ENCODE measurements at regions not wholly inside any gene's neighbourhood (a gene's known extent, or its start where the extent isn't known, plus 50 kb on each side); places are given as distances from the start of the nearest gene placed in this dataset.

DNA sequence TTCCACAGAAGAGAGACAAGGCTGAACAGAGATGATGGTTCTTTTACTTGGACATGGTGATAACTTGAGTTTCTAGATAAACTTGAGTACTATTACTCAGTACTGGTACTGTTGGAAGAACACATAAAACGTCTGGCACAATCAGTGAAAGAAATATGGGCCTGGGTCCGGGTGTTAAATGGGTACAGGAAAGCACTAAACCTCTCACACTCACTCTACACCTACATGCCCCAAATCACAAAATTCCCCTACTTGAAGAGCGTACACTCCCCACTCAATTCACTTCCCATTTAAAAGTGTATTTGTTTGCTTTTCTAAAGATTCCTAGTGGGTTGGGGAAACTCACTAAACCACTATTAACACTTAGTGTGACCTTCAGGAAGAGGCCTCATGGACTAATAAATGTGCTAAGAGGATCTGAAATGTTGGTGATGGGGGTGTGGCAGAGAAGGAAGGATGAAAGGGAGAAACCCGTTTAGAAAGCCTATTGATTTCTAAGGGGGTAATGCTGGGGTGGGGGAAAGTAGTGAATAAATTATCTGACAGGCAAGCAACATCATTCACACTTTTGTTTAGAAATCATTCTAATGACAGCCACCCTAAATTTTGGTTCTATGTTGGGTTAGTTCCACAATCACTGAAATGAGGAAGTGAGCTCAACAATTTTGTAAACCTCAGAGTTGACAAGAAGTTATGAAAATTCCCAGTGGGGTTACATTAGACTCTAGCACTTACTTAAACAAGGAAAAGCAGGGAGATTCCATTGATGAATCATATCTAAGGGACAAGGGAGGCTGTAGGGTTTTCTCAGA is 222.6 kb upstream of the MARCKS start:
- no peak overlapping the region for H3K4me3 ChIP-seq
- H3K27me3 ChIP-seq: no peaks in the 10 kb centered on the region
- no peak overlapping the region for H3K27ac ChIP-seq
- H3K9me3 ChIP-seq: no peaks in the 10 kb centered on the region
- no peak for DNase-seq
- intact Hi-C loops (cut with DNase I; ENCODE audit: low total_unique reads): no loop called here
- H3K4me1 ChIP-seq: no peaks in the 10 kb centered on the region
- no peak for TF ChIP-seq POLR2A (IDR thresholded peaks at IDR 0.05)
- no peaks in the 10 kb centered on the region for H3K36me3 ChIP-seq

DNA sequence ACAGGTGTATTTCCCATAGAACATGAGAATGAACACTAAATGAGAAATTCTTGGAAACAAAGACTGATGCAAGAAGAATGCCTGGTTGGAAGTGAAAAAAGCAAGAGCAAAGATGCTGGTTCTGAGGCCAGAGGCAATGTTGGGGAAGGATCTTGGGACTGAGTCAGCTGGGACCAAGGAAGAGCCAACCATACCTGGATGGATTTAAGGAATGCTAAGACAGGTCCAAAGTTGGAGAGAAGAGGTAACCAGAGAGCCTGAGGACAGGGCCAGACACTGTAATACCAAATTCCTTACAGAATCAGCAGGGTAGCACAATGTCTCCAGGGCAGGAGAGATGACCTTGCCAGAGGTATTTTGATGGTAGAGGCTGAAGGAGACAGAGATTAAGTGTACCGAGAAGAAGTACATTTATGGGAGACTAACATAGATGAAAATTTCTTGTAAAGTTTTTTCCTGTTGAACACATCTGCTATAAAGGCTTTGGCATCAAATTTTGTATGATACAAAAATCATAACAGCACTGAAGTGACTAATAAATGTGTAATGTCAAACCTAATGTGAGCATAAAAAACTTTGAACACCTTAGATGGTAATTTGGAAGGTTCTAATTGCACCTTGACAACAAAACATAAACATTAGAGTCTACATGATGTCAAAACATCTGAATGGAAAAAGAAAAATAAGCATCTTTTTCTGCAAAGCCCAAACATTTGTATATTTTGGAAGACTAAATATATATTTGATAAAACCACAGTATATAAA is 221.7 kb upstream of the MARCKS start:
- no peak for DNase-seq
- H3K27ac ChIP-seq: no peak overlapping the region
- H3K9me3 ChIP-seq: no peaks in the 10 kb centered on the region
- H3K36me3 ChIP-seq: no peaks in the 10 kb centered on the region
- TF ChIP-seq, protein P1, sequence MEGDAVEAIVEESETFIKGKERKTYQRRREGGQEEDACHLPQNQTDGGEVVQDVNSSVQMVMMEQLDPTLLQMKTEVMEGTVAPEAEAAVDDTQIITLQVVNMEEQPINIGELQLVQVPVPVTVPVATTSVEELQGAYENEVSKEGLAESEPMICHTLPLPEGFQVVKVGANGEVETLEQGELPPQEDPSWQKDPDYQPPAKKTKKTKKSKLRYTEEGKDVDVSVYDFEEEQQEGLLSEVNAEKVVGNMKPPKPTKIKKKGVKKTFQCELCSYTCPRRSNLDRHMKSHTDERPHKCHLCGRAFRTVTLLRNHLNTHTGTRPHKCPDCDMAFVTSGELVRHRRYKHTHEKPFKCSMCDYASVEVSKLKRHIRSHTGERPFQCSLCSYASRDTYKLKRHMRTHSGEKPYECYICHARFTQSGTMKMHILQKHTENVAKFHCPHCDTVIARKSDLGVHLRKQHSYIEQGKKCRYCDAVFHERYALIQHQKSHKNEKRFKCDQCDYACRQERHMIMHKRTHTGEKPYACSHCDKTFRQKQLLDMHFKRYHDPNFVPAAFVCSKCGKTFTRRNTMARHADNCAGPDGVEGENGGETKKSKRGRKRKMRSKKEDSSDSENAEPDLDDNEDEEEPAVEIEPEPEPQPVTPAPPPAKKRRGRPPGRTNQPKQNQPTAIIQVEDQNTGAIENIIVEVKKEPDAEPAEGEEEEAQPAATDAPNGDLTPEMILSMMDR (IDR thresholded peaks at IDR 0.05): no peak
- TF ChIP-seq POLR2A (IDR thresholded peaks at IDR 0.05): no peak
- H3K27me3 ChIP-seq: no peaks in the 10 kb centered on the region
- no peak overlapping the region for H3K4me3 ChIP-seq
- intact Hi-C loops (cut with DNase I; ENCODE audit: low total_unique reads): no loop called here
- no peaks in the 10 kb centered on the region for H3K4me1 ChIP-seq

DNA sequence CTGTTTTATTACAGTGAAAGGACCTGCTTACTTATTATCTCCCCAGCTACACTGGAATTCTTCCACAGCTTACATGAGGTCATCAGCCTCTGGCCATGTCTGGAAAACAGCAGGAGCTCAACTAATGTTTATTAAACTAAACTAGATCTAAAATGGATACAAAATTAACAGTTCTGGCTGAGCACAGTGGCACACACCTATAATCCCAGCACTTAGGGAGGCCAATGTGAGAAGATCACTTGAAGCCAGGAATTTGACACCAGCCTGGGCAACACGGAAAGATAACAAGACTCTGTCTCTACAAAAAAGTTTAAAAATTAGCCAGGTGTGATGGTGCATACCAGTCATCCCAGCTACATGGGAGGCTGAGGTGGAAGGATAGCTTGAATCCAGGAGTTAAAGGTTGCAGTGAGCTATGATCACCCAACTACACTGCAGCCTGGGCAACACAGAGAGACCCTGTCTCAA is 220.8 kb upstream of the MARCKS start:
- H3K4me1 ChIP-seq: no peaks in the 10 kb centered on the region
- H3K27ac ChIP-seq: no peak overlapping the region
- intact Hi-C loops (cut with DNase I; ENCODE audit: low total_unique reads): no loop called here
- no peak for DNase-seq
- H3K9me3 ChIP-seq: no peaks in the 10 kb centered on the region
- H3K27me3 ChIP-seq: no peaks in the 10 kb centered on the region
- TF ChIP-seq, protein P1 (IDR thresholded peaks at IDR 0.05): no peak
- TF ChIP-seq POLR2A (IDR thresholded peaks at IDR 0.05): no peak
- H3K36me3 ChIP-seq: no peaks in the 10 kb centered on the region
- H3K4me3 ChIP-seq: no peak overlapping the region

DNA sequence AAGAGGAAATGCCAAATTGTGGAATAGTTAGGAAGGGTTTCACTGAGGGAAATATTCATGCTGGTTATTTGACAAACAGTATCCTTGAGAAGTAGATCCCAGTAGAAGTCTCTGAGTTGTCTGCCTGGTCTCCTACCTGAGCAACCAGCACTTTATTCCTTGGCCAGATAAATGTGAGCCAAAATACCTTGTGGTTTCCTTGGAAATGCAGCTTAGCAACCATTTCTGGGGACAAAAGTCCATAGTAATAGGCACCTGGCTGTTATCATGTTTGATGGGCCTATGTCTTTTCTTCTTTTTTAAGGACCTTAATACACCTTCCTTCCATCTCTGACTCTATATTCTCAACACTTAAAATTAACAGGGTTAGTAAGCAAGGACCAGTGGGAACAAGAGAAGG is 217.1 kb upstream of the MARCKS start:
- no peak overlapping the region for H3K27ac ChIP-seq
- H3K4me3 ChIP-seq: no peak overlapping the region
- H3K36me3 ChIP-seq: no peaks in the 10 kb centered on the region
- TF ChIP-seq POLR2A (IDR thresholded peaks at IDR 0.05): no peak
- TF ChIP-seq, protein P1 (IDR thresholded peaks at IDR 0.05): no peak
- no peaks in the 10 kb centered on the region for H3K9me3 ChIP-seq
- H3K4me1 ChIP-seq: no peaks in the 10 kb centered on the region
- H3K27me3 ChIP-seq: no peaks in the 10 kb centered on the region
- no peak for DNase-seq
- intact Hi-C loops (cut with DNase I; ENCODE audit: low total_unique reads): no loop called here

DNA sequence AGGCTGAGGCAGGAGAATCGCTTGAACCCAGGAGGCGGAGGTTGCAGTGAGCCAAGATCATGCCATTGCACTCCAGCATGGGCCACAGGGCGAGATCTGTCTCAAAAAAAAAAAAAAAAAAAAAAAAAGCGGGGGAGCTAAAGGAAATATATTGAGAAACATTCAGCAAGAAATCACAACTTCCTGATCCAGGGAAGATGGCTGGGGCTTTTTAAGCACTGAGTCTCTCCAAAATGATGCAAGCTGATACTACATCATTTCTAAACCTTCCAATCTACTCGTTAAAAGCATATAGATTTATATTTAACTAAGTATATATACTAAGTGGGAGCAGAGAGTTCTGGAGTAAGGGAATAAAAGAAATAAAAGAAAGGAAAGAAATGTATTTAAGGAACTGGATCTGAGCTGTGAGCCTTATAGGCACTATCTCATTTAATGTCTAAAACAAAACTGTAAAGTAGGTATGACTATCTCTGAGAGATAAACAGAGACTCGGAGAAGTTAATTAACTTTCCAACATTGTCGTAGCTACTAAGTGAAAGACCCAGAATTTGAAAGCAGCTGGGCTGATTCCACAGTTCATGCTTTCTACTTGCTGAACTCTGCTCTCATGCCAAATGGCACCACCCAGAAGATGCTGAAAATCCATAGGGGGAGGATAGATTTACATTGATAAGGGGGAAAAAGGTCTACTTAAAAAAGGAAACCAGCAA is 215.0 kb upstream of the MARCKS start:
- intact Hi-C loops (cut with DNase I; ENCODE audit: low total_unique reads): no loop called here
- Histone ChIP-seq H3K9me3 (no peaks in the 10 kb centered on the region), H3K27ac (no peak overlapping the region), H3K4me3 (no peak overlapping the region), H3K27me3 (no peaks in the 10 kb centered on the region), H3K4me1 (no peaks in the 10 kb centered on the region), H3K36me3 (no peaks in the 10 kb centered on the region)
- no peak for DNase-seq
- TF ChIP-seq, protein P1 (IDR thresholded peaks at IDR 0.05): no peak
- no peak for TF ChIP-seq POLR2A (IDR thresholded peaks at IDR 0.05)
